Smooth muscle cell (in vitro differentiated cells): ENCODE measurements at regions not wholly inside any gene's neighbourhood (a gene's known extent, or its start where the extent isn't known, plus 50 kb on each side); places are given as distances from the start of the nearest gene placed in this dataset.

Source experiments
- DNase-seq: peaks from one replicate; lab custom pipeline; 2025; ENCODE audit not compliant: unreplicated experiment; lab: John Stamatoyannopoulos, UW
- H2AFZ ChIP-seq: fragments of 200-600 bp; sonication (generic); 2 replicates; pipeline ENCODE4 v1.6.0; 2016; ENCODE audit warnings: antibody characterized with exemption, low read depth, mild to moderate bottlenecking
- H3F3A ChIP-seq: fragments of 200-600 bp; sonication (generic); 2 replicates; pipeline ENCODE4 v1.6.0; 2017; ENCODE audit warnings: antibody characterized with exemption, low read depth
- H3K27ac ChIP-seq: fragments of 200-600 bp; sonication (generic); 2 replicates; pipeline ENCODE4 v1.5.1; 2016; ENCODE audit warnings: low read depth, mild to moderate bottlenecking
- H3K27me3 ChIP-seq: fragments of 200-600 bp; sonication (generic); 2 replicates; pipeline ENCODE4 v1.6.1; 2016; ENCODE audit warnings: low read depth, mild to moderate bottlenecking
- H3K36me3 ChIP-seq: fragments of 200-600 bp; sonication (generic); 2 replicates; pipeline ENCODE4 v1.5.1; 2016; ENCODE audit warnings: low read depth
- H3K4me1 ChIP-seq: fragments of 200-600 bp; sonication (generic); 2 replicates; pipeline ENCODE4 v1.5.1; 2016; ENCODE audit warnings: low read depth
- H3K4me2 ChIP-seq: fragments of 200-600 bp; sonication (generic); 2 replicates; pipeline ENCODE4 v1.6.0; 2016; ENCODE audit warnings: mild to moderate bottlenecking
- H3K4me3 ChIP-seq: fragments of 200-600 bp; sonication (generic); 2 replicates; pipeline ENCODE4 v1.5.1; 2016; ENCODE audit warnings: mild to moderate bottlenecking
- H3K79me2 ChIP-seq: fragments of 200-600 bp; sonication (generic); 2 replicates; pipeline ENCODE4 v1.6.0; 2016; ENCODE audit warnings: low read depth, mild to moderate bottlenecking
- H3K9ac ChIP-seq: fragments of 200-600 bp; sonication (generic); 2 replicates; pipeline ENCODE4 v1.6.0; 2016; ENCODE audit warnings: low read depth
- H3K9me3 ChIP-seq: fragments of 200-600 bp; sonication (generic); replicated peaks from 2 replicates; pipeline ENCODE4 v1.5.1; 2016; ENCODE audit warnings: low read depth
- H4K20me1 ChIP-seq: fragments of 200-600 bp; sonication (generic); 2 replicates; pipeline ENCODE4 v1.6.0; 2016; ENCODE audit warnings: low read depth
- WGBS: methylation state at CpG from one replicate; pipeline ENCODE4 v1.1.7; 2016; ENCODE audit warnings: low lambda C conversion rate; 5-methylcytosine and 5-hydroxymethylcytosine counted together
- TF ChIP-seq, protein P1 (sequence below): fragments of 200-600 bp; sonication (generic); IDR thresholded peaks from 2 replicates; pipeline ENCODE4 v1.5.1; 2017; ENCODE audit warnings: borderline replicate concordance, mild to moderate bottlenecking, antibody characterized with exemption; ENCODE audit not compliant: insufficient read depth, poor library complexity, severe bottlenecking

DNA sequence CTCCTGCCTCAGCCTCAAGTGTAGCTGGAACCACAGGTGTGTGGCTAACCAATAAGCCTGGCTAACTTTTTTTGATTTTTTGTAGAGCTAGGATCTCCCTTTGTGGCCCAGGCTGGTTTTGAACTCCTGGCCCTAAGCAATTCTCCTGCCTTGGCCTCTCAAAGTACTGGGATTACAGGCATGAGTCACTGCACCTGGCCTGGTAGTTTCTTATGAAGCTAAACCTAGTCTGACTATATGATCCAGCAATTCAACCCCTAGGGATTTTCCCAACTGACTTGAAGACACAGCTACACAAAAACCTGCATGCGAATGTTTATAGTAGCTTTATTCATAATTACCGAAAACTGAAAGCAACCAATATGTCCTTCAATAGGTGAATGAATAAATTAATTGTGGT lies 176.2 kb upstream of the IRX3 start:
- H4K20me1 ChIP-seq, result no peaks in the 10 kb centered on the region
- H2AFZ ChIP-seq, result no peak overlapping the region
- no peaks in the 10 kb centered on the region for H3K36me3 ChIP-seq
- DNase-seq, result no peak
- no peaks in the 10 kb centered on the region for H3K79me2 ChIP-seq
- H3K9ac ChIP-seq, result no peak overlapping the region
- no peaks in the 10 kb centered on the region for H3K9me3 ChIP-seq
- no peak overlapping the region for H3K27ac ChIP-seq
- 95% methylated on average over 2 of the region's 2 CpGs for WGBS
- H3K4me1 ChIP-seq, result no peaks in the 10 kb centered on the region
- peaks cover 4% of the 10 kb centered on the region for H3K27me3 ChIP-seq
- H3K4me3 ChIP-seq, result no peak overlapping the region
- H3K4me2 ChIP-seq, result no peak overlapping the region
- TF ChIP-seq, protein P1, sequence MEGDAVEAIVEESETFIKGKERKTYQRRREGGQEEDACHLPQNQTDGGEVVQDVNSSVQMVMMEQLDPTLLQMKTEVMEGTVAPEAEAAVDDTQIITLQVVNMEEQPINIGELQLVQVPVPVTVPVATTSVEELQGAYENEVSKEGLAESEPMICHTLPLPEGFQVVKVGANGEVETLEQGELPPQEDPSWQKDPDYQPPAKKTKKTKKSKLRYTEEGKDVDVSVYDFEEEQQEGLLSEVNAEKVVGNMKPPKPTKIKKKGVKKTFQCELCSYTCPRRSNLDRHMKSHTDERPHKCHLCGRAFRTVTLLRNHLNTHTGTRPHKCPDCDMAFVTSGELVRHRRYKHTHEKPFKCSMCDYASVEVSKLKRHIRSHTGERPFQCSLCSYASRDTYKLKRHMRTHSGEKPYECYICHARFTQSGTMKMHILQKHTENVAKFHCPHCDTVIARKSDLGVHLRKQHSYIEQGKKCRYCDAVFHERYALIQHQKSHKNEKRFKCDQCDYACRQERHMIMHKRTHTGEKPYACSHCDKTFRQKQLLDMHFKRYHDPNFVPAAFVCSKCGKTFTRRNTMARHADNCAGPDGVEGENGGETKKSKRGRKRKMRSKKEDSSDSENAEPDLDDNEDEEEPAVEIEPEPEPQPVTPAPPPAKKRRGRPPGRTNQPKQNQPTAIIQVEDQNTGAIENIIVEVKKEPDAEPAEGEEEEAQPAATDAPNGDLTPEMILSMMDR, result no peak
- no peaks in the 10 kb centered on the region for H3F3A ChIP-seq

DNA sequence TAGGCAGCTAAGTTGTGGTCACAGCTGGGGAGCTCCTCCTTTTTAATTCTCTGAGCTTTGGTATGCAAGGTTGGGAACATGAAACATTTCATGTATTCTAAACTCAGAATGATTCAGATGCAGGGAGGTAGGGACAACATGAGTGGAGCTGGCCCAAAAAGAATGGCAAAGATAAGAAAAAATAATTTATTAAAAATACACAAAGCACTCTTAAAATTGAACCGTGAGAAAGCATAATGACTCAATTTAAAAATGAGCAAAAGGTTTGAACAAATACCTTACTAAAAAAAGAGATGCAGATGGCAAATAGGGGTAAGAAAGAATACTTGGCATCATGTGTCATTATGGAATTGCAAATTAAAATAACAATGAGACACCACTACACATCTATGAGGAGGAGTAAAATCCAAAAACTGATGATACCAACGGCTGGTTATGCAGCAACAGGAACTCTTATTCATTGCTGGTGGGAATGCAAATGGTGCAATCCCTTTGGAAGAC lies 175.6 kb upstream of the IRX3 start:
- no peak overlapping the region for H3K9ac ChIP-seq
- H2AFZ ChIP-seq, result no peak overlapping the region
- no peaks in the 10 kb centered on the region for H3K79me2 ChIP-seq
- no peaks in the 10 kb centered on the region for H3F3A ChIP-seq
- WGBS, result 93% methylated on average over 2 of the region's 2 CpGs
- no peak for DNase-seq
- H4K20me1 ChIP-seq, result no peaks in the 10 kb centered on the region
- no peaks in the 10 kb centered on the region for H3K9me3 ChIP-seq
- H3K4me3 ChIP-seq, result no peak overlapping the region
- no peak overlapping the region for H3K27ac ChIP-seq
- no peaks in the 10 kb centered on the region for H3K36me3 ChIP-seq
- no peaks in the 10 kb centered on the region for H3K4me1 ChIP-seq
- TF ChIP-seq, protein P1, result no peak
- H3K4me2 ChIP-seq, result no peak overlapping the region
- H3K27me3 ChIP-seq, result peaks cover 9% of the 10 kb centered on the region

DNA sequence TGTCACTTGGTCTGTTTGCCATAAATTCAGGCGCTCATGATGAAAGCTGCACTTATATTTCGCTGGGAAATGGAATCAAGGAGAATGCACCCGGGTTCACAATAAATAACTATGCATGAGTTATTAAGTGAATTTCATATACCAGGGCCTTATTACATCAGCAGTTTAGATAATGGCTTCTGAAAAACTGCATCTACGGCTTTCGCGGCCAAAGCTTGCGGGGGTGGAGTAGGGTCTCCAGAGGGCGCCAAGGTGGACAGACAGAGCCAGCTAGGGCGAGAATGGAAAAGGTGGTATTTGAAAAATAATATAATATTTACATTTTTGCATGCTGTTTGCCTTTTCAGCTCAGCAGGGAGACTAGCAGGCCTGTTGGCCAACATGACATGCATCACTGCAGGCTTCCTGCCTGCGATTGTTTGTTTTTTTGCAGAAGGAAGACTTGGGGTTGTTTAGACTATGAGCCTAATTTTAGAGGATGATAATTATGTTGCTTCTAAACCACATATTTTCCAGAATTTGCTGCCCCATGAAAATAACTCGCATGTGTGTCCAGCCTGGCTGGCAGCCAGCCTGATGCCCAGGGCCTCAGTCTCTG lies 173.8 kb upstream of the IRX3 start:
- no peak overlapping the region for H3K4me2 ChIP-seq
- H3K27me3 ChIP-seq, result peaks cover 16% of the 10 kb centered on the region
- DNase-seq, result no peak
- no peaks in the 10 kb centered on the region for H3F3A ChIP-seq
- no peak overlapping the region for H3K27ac ChIP-seq
- TF ChIP-seq, protein P1, result no peak
- no peak overlapping the region for H2AFZ ChIP-seq
- H4K20me1 ChIP-seq, result no peaks in the 10 kb centered on the region
- H3K36me3 ChIP-seq, result no peaks in the 10 kb centered on the region
- no peak overlapping the region for H3K9ac ChIP-seq
- 83% methylated on average over 11 of the region's 11 CpGs for WGBS
- H3K79me2 ChIP-seq, result no peaks in the 10 kb centered on the region
- H3K9me3 ChIP-seq, result no peaks in the 10 kb centered on the region
- H3K4me1 ChIP-seq, result no peaks in the 10 kb centered on the region
- no peak overlapping the region for H3K4me3 ChIP-seq

DNA sequence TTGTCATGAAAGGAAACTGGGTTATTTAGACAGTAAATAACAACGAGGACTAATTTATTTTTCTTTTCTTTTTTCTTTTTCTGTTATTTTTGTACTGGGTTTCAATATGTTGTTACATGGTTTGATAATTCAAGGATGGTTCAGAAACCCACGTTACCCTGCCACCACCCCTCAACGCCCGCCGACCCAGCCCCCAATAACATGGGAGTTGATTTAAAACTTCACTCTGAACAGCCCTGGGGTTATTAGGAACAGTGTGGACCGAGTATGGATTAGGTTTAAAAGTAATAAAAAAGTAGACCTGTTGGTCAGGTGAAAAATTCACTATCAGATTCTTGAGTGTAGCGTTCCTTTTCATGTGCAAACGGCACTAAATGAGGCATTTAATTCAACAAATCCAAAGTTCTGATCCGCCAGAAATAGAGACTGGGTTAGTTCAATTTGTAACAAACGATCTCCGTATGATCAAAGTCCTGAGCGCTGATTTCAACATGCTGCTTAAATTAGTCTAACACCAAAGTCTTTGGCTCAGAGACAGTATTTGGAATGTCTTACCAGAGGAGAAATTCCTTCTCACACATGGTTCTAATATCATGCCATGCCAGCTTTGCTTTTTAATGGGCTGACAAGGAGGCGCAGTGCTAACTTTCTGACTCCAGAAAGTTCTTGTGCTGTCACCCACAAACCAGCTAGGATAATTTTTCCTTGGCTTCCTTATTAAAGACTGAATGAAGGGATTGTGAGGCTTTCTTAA lies 173.1 kb upstream of the IRX3 start:
- WGBS, result 73% methylated on average over 13 of the region's 13 CpGs
- Histone ChIP-seq H3K4me2 (no peak overlapping the region), H3K4me3 (no peak overlapping the region), H3K4me1 (no peaks in the 10 kb centered on the region), H3K27ac (no peak overlapping the region), H3F3A (no peaks in the 10 kb centered on the region), H3K9ac (no peak overlapping the region), H4K20me1 (no peaks in the 10 kb centered on the region), H2AFZ (no peak overlapping the region), H3K27me3 (peaks cover 16% of the 10 kb centered on the region), H3K36me3 (no peaks in the 10 kb centered on the region), H3K9me3 (no peaks in the 10 kb centered on the region), H3K79me2 (no peaks in the 10 kb centered on the region)
- TF ChIP-seq, protein P1, result no peak
- no peak for DNase-seq
